ENCODE measurements at regions not wholly inside any gene's neighbourhood (a gene's known extent, or its start where the extent isn't known, plus 50 kb on each side); places are given as distances from the start of the nearest gene placed in this dataset.

DNA sequence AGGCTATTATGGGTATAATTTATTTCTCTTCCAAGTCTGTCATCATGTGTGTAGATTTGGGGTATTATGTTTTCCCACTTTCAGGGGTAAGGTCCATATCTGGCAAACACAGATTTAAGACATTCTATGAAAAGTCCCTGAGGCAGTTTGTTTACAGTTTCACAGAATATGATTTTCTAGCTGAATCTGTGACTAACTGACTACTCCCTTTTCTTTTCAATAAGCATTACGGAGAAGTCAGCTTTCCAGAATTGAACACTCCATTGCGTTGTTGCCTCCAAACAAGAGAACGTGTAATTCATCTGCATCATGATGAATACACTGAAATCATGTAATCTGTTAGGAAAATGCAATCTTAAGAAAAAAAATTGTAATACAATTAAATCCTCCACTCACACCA, 226.7 kb upstream of the SFRP2 start:
- Histone ChIP-seq H3K4ac (ENCODE audit: low read depth, low read length) (no peak overlapping the region), H3K9me3 (ENCODE audit: control insufficient read depth, low read depth, low read length) (no peaks in the 10 kb centered on the region), H2BK15ac (ENCODE audit: low read depth, low read length) (no peak overlapping the region), H3K79me1 (ENCODE audit: insufficient read depth, low read depth, low read length, poor library complexity, severe bottlenecking) (no peaks in the 10 kb centered on the region), H3K56ac (ENCODE audit: insufficient read length, low read depth, low read length) (no peak overlapping the region), H2BK12ac (ENCODE audit: insufficient read length, low read depth, low read length) (no peak overlapping the region), H4K8ac (replicated peaks; ENCODE audit: insufficient read length, low read depth, low read length) (no peak overlapping the region), H3K4me1 (ENCODE audit: insufficient read depth, low read length) (no peaks in the 10 kb centered on the region), H3K23me2 (ENCODE audit: insufficient read length, low read depth, low read length, poor library complexity, severe bottlenecking) (no peaks in the 10 kb centered on the region), H3K79me2 (ENCODE audit: insufficient read depth, low read length) (no peaks in the 10 kb centered on the region), H3K23ac (ENCODE audit: insufficient read length, low read depth, low read length) (no peak overlapping the region), H3K18ac (ENCODE audit: insufficient read length, low read depth, low read length) (no peak overlapping the region), H3K4me2 (ENCODE audit: insufficient read depth, insufficient read length, low read length) (no peak overlapping the region), H2BK120ac (ENCODE audit: low read depth, low read length, poor library complexity, severe bottlenecking) (no peak overlapping the region), H4K5ac (ENCODE audit: insufficient read length, low read depth, low read length) (no peak overlapping the region), H3K27ac (ENCODE audit: insufficient read length, low read depth, low read length) (no peak overlapping the region), H4K91ac (ENCODE audit: insufficient read length, low read depth, low read length) (no peak overlapping the region), H3K27me3 (ENCODE audit: insufficient read depth, low read length) (no peaks in the 10 kb centered on the region), H2BK5ac (ENCODE audit: insufficient read length, low read length) (no peak overlapping the region), H2BK20ac (ENCODE audit: low read depth, low read length, poor library complexity, severe bottlenecking) (no peak overlapping the region), H2AFZ (ENCODE audit: low read length) (no peak overlapping the region), H3K14ac (ENCODE audit: insufficient read depth, low read length) (no peak overlapping the region), H3K9ac (ENCODE audit: extremely low read depth, insufficient read length, low read length) (no peak overlapping the region), H2AK5ac (ENCODE audit: insufficient read length, low read length) (no peak overlapping the region), H3T11ph (ENCODE audit: low read length) (no peak overlapping the region), H4K20me1 (ENCODE audit: control insufficient read depth, insufficient read depth, insufficient read length) (no peaks in the 10 kb centered on the region)
- TF ChIP-seq, protein P1, sequence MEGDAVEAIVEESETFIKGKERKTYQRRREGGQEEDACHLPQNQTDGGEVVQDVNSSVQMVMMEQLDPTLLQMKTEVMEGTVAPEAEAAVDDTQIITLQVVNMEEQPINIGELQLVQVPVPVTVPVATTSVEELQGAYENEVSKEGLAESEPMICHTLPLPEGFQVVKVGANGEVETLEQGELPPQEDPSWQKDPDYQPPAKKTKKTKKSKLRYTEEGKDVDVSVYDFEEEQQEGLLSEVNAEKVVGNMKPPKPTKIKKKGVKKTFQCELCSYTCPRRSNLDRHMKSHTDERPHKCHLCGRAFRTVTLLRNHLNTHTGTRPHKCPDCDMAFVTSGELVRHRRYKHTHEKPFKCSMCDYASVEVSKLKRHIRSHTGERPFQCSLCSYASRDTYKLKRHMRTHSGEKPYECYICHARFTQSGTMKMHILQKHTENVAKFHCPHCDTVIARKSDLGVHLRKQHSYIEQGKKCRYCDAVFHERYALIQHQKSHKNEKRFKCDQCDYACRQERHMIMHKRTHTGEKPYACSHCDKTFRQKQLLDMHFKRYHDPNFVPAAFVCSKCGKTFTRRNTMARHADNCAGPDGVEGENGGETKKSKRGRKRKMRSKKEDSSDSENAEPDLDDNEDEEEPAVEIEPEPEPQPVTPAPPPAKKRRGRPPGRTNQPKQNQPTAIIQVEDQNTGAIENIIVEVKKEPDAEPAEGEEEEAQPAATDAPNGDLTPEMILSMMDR (conservative IDR thresholded peaks at IDR 0.05), result no peak
- H3K27ac Mint-ChIP-seq, result no peak overlapping the region
- no peak for DNase-seq
- peaks cover 0 to 4% of the 10 kb centered on the region in 2 experiments; a peak in 3 of 4 replicates for H3K4me1 Mint-ChIP-seq
- no peaks in the 10 kb centered on the region for H3K36me3 Mint-ChIP-seq (ENCODE audit: insufficient read depth in 1 of 3, low read depth in 3 of 3)
- H3K9me3 Mint-ChIP-seq, result no peaks in the 10 kb centered on the region; a peak in 1 of 5 replicates
- H3K27me3 Mint-ChIP-seq (ENCODE audit: low read depth), result no peaks in the 10 kb centered on the region
- WGBS (ENCODE audit: extremely low coverage, insufficient read length, low lambda C conversion rate), result no CpG with 5 or more reads among the region's 3 CpGs
- H3K4me3 Mint-ChIP-seq, result no peak overlapping the region

Measured in H9 (cell line).